ENCODE measurements at regions not wholly inside any gene's neighbourhood (a gene's known extent, or its start where the extent isn't known, plus 50 kb on each side); places are given as distances from the start of the nearest gene placed in this dataset.
"Not testable (repeated sequence)": the region's sequence is repeated elsewhere in the genome, so short reads cannot be mapped to it uniquely, and the experiment has no call there.

GRCh38 chr9:30519166-30519565 is 1865.3 kb upstream of the ACO1 start:
- no peak for DNase-seq

- DNase-seq = no peak
Measured at GRCh38 chr9:30519756-30520155, 1864.7 kb upstream of the ACO1 start.

GRCh38 chr9:30522061-30522460 is 1862.4 kb upstream of the ACO1 start:
- no peak for DNase-seq

GRCh38 chr9:30522486-30522885 is 1862.0 kb upstream of the ACO1 start:
- no peak for DNase-seq

- no peak for DNase-seq
Measured at GRCh38 chr9:30524311-30524710, 1860.1 kb upstream of the ACO1 start.

GRCh38 chr9:30534455-30534854 is 1850.0 kb upstream of the ACO1 start:
- no peak for DNase-seq

- DNase-seq = no peak
Measured at GRCh38 chr9:30534896-30535295, 1849.5 kb upstream of the ACO1 start.

GRCh38 chr9:30536494-30536893 is 1847.9 kb upstream of the ACO1 start:
- DNase-seq = no peak

- DNase-seq = not testable (repeated sequence)
Measured at GRCh38 chr9:30539696-30540095, 1844.7 kb upstream of the ACO1 start.

- DNase-seq = no peak
Measured at GRCh38 chr9:30574355-30575151, 1809.9 kb upstream of the ACO1 start.

- no peak for DNase-seq
Measured at GRCh38 chr9:30575218-30575617, 1809.2 kb upstream of the ACO1 start.

- DNase-seq = no peak
Measured at GRCh38 chr9:30575691-30576090, 1808.8 kb upstream of the ACO1 start.

- DNase-seq = no peak
Measured at GRCh38 chr9:30579810-30580209, 1804.6 kb upstream of the ACO1 start.

- no peak for DNase-seq
Measured at GRCh38 chr9:30582240-30582639, 1802.2 kb upstream of the ACO1 start.

- no peak for DNase-seq
Measured at GRCh38 chr9:30584559-30584958, 1799.9 kb upstream of the ACO1 start.

- no peak for DNase-seq
Measured at GRCh38 chr9:30591461-30591860, 1793.0 kb upstream of the ACO1 start.

- no peak for DNase-seq
Measured at GRCh38 chr9:30597608-30598007, 1786.8 kb upstream of the ACO1 start.

GRCh38 chr9:30605936-30606335 is 1778.5 kb upstream of the ACO1 start:
- no peak for DNase-seq

- no peak for DNase-seq
Measured at GRCh38 chr9:30609713-30610112, 1774.7 kb upstream of the ACO1 start.

GRCh38 chr9:30616782-30617181 is 1767.7 kb upstream of the ACO1 start:
- DNase-seq = not testable (repeated sequence)

GRCh38 chr9:30622561-30622960 is 1761.9 kb upstream of the ACO1 start:
- no peak for DNase-seq

GRCh38 chr9:30628915-30629567 is 1755.4 kb upstream of the ACO1 start:
- DNase-seq = no peak

- no peak for DNase-seq
Measured at GRCh38 chr9:30630459-30630858, 1754.0 kb upstream of the ACO1 start.

- not testable (repeated sequence) for DNase-seq
Measured at GRCh38 chr9:30646639-30647038, 1737.8 kb upstream of the ACO1 start.

- no peak for DNase-seq
Measured at GRCh38 chr9:30661925-30662324, 1722.5 kb upstream of the ACO1 start.

Data from amniotic stem cell (primary cell).